H1 (cell line): ENCODE measurements at regions not wholly inside any gene's neighbourhood (a gene's known extent, or its start where the extent isn't known, plus 50 kb on each side); places are given as distances from the start of the nearest gene placed in this dataset.
"Not testable (repeated sequence)": the region's sequence is repeated elsewhere in the genome, so short reads cannot be mapped to it uniquely, and the experiment has no call there.

ENCODE experiments used
- CTCF ChIA-PET: fragments of 300-600 bp; sonication (Branson Sonifier 250); formaldehyde crosslinking; loops from one replicate; lab custom pipeline; 2021; ENCODE audit not compliant: partially characterized antibody; lab: Charles Lee
- POLR2A ChIA-PET: fragments of 300-600 bp; sonication (Branson Sonifier 250); formaldehyde crosslinking; loops from one replicate; lab custom pipeline; 2021; ENCODE audit warnings: inconsistent platforms; ENCODE audit not compliant: partially characterized antibody; lab: Charles Lee
- DNase-seq, 2 experiments: peaks; one replicate each; pipeline versions ENCODE4 v3.0.0 to v3.0.0-alpha.2; 2010 to 2022; ENCODE audit warnings: low spot score in 2 of 2, low read depth in 1 of 2, mixed read lengths in 1 of 2
- FAIRE-seq: peaks from 2 replicates; lab custom pipeline; 2011; peaks lifted over from hg19 to GRCh38; lab: Jason Lieb, UNC
- H2AFZ ChIP-seq: 2 replicates; pipeline ENCODE4 v1.8.1; 2012; ENCODE audit warnings: low read length, inconsistent platforms
- H2AK5ac ChIP-seq: 2 replicates; pipeline ENCODE4 v1.6.1; 2013; ENCODE audit warnings: low read depth, low read length
- H2BK120ac ChIP-seq: replicated peaks from 2 replicates; pipeline ENCODE3; 2013; ENCODE audit warnings: low read depth, low read length, inconsistent platforms
- H2BK12ac ChIP-seq: 2 replicates; pipeline ENCODE4 v1.6.1; 2013; ENCODE audit warnings: low read depth, low read length
- H2BK15ac ChIP-seq: 2 replicates; pipeline ENCODE4 v1.6.1; 2013; ENCODE audit warnings: low read length
- H2BK20ac ChIP-seq: 2 replicates; pipeline ENCODE4 v1.6.1; 2013; ENCODE audit warnings: low read length
- H2BK5ac ChIP-seq: 2 replicates; pipeline ENCODE4 v1.6.1; 2013; ENCODE audit warnings: low read depth, low read length
- H3K14ac ChIP-seq: 2 replicates; pipeline ENCODE4 v1.6.1; 2013; ENCODE audit warnings: inconsistent platforms; ENCODE audit not compliant: insufficient read length
- H3K18ac ChIP-seq: 2 replicates; pipeline ENCODE4 v1.6.1; 2013; ENCODE audit warnings: low read length; ENCODE audit errors: extremely low read depth
- H3K23ac ChIP-seq: 2 replicates; pipeline ENCODE4 v1.6.1; 2013; ENCODE audit warnings: inconsistent platforms; ENCODE audit not compliant: insufficient read length
- H3K23me2 ChIP-seq: 2 replicates; pipeline ENCODE4 v1.6.1; 2013; ENCODE audit warnings: low read depth, low read length
- H3K27ac ChIP-seq: 2 replicates; pipeline ENCODE4 v1.6.1; 2011; ENCODE audit warnings: low read depth, low read length, inconsistent platforms
- H3K27me3 ChIP-seq, 4 experiments: replicated peaks in 1 of 4; 1 replicate in 1 of 4; 2 replicates in 3 of 4; pipeline versions ENCODE4 v1.6.1 to v1.8.1; 2011 to 2013; ENCODE audit warnings: low read length in 3 of 4, mild to moderate bottlenecking in 3 of 4, inconsistent platforms in 2 of 4, mixed read lengths in 2 of 4, moderate library complexity in 1 of 4; ENCODE audit not compliant: control insufficient read depth in 3 of 4, insufficient read depth in 3 of 4; ENCODE audit errors: extremely low read depth in 1 of 4
- H3K36me3 ChIP-seq, 4 experiments: 2 replicates each; pipeline versions ENCODE4 v1.6.1 to v1.8.1; 2011 to 2013; ENCODE audit warnings: mild to moderate bottlenecking in 4 of 4, low read length in 3 of 4, moderate library complexity in 2 of 4, control low read depth in 1 of 4, inconsistent platforms in 1 of 4; ENCODE audit not compliant: insufficient read depth in 4 of 4, control insufficient read depth in 2 of 4
- H3K4ac ChIP-seq: replicated peaks from 2 replicates; pipeline ENCODE3; 2013; ENCODE audit warnings: low read length, low read depth, mixed read lengths, inconsistent platforms; ENCODE audit not compliant: insufficient read length
- H3K4me1 ChIP-seq, 4 experiments: replicated peaks in 1 of 4; 1 replicate in 1 of 4; 2 replicates in 3 of 4; pipeline versions ENCODE4 v1.6.1 to v1.8.1; 2011 to 2013; ENCODE audit warnings: low read length in 3 of 4, inconsistent platforms in 2 of 4, mixed read lengths in 1 of 4; ENCODE audit not compliant: insufficient read depth in 4 of 4, control insufficient read depth in 3 of 4
- H3K4me2 ChIP-seq, 2 experiments: 2 replicates each; pipeline versions ENCODE4 v1.6.1 to v1.8.1; 2011 to 2013; ENCODE audit warnings: low read depth in 2 of 2, low read length in 2 of 2, control low read depth in 1 of 2, inconsistent platforms in 1 of 2, mild to moderate bottlenecking in 1 of 2; ENCODE audit not compliant: insufficient read depth in 1 of 2
- H3K4me3 ChIP-seq, 4 experiments: fragments of 200-600, 300-600 bp in 1 of 4; sonication (generic), shearing (Covaris generic), sonication (Bioruptor Twin) in 1 of 4; 2 replicates each; pipeline versions ENCODE4 v1.5.1 to v1.8.1; 2011 to 2016; ENCODE audit warnings: low read length in 4 of 4, low read depth in 3 of 4, control low read depth in 2 of 4, inconsistent platforms in 2 of 4, mild to moderate bottlenecking in 2 of 4, mixed read lengths in 1 of 4, moderate library complexity in 1 of 4; ENCODE audit not compliant: insufficient read depth in 2 of 4; ENCODE audit errors: extremely low read depth in 1 of 4
- H3K56ac ChIP-seq: replicated peaks from 2 replicates; pipeline ENCODE3; 2013; ENCODE audit warnings: low read depth, mild to moderate bottlenecking, mixed read lengths, low read length, inconsistent platforms; ENCODE audit not compliant: insufficient read length
- H3K79me1 ChIP-seq: 2 replicates; pipeline ENCODE4 v1.6.1; 2013; ENCODE audit warnings: low read depth, low read length, control low read depth
- H3K79me2 ChIP-seq, 2 experiments: 2 replicates each; pipeline versions ENCODE4 v1.6.1 to v1.8.1; 2012 to 2013; ENCODE audit warnings: low read length in 2 of 2, mild to moderate bottlenecking in 2 of 2, inconsistent platforms in 1 of 2; ENCODE audit not compliant: insufficient read depth in 2 of 2, control insufficient read depth in 1 of 2
- H3K9ac ChIP-seq, 4 experiments: replicated peaks in 1 of 4; 1 replicate in 1 of 4; 2 replicates in 3 of 4; pipeline versions ENCODE4 v1.6.1 to v1.8.1; 2011 to 2013; ENCODE audit warnings: low read depth in 3 of 4, low read length in 3 of 4, control low read depth in 2 of 4, mild to moderate bottlenecking in 2 of 4, moderate library complexity in 2 of 4, inconsistent platforms in 1 of 4; ENCODE audit errors: extremely low read depth in 1 of 4
- H3K9me3 ChIP-seq, 2 experiments: 2 replicates each; pipeline versions ENCODE4 v1.6.1 to v1.8.1; 2012 to 2013; ENCODE audit warnings: mild to moderate bottlenecking in 2 of 2, moderate library complexity in 2 of 2, control low read depth in 1 of 2, inconsistent platforms in 1 of 2, low read depth in 1 of 2, low read length in 1 of 2, mixed read lengths in 1 of 2; ENCODE audit not compliant: insufficient read depth in 2 of 2
- H4K20me1 ChIP-seq, 2 experiments: replicated peaks in 1 of 2; 2 replicates each; pipeline versions ENCODE3 to v1.8.1; 2011 to 2013; ENCODE audit warnings: inconsistent platforms in 2 of 2, low read length in 2 of 2, mild to moderate bottlenecking in 1 of 2; ENCODE audit not compliant: insufficient read depth in 2 of 2, control insufficient read depth in 1 of 2
- H4K5ac ChIP-seq: 2 replicates; pipeline ENCODE4 v1.6.1; 2013; ENCODE audit warnings: low read length, low read depth, mixed read lengths, inconsistent platforms; ENCODE audit not compliant: insufficient read length
- H4K8ac ChIP-seq: 2 replicates; pipeline ENCODE4 v1.8.0; 2013; ENCODE audit warnings: mild to moderate bottlenecking, moderate library complexity, low read length, inconsistent platforms; ENCODE audit not compliant: insufficient read depth; ENCODE audit errors: extremely low read depth
- H4K91ac ChIP-seq: replicated peaks from 2 replicates; pipeline ENCODE3; 2013; ENCODE audit warnings: low read length, mixed read lengths, inconsistent platforms; ENCODE audit not compliant: insufficient read length
- RAD21 ChIP-seq, 2 experiments: IDR thresholded peaks in 1 of 2; conservative IDR thresholded peaks in 1 of 2; 2 replicates each; pipeline ENCODE4 v1.6.1; 2011; ENCODE audit warnings: low read depth in 2 of 2, low read length in 2 of 2, improper control_type of control experiment in 1 of 2, inconsistent platforms in 1 of 2, mild to moderate bottlenecking in 1 of 2, moderate library complexity in 1 of 2
- TAF1 ChIP-seq: IDR thresholded peaks from 2 replicates; pipeline ENCODE4 v1.6.1; 2011; ENCODE audit warnings: mild to moderate bottlenecking, low read depth, low read length
- whole genome bisulfite sequencing, 2 experiments: shearing (Covaris generic) in 1 of 2; methylation state at CpG; one replicate each; pipeline versions ENCODE4 v1.1.6 to v1.1.7; 2013 to 2015; ENCODE audit warnings: low lambda C conversion rate in 2 of 2, mixed read lengths in 2 of 2, inconsistent platforms in 1 of 2, low coverage in 1 of 2, missing lambda C conversion rate in 1 of 2; ENCODE audit not compliant: insufficient replicate concordance in 2 of 2, insufficient coverage in 1 of 2, insufficient read length in 1 of 2; ENCODE audit errors: extremely low coverage in 1 of 2, missing lambda C conversion rate in 1 of 2; 5-methylcytosine and 5-hydroxymethylcytosine counted together
- TF ChIP-seq, protein P1 (sequence below), 3 experiments: IDR thresholded peaks; 1 replicate in 2 of 3; 2 replicates in 1 of 3; pipeline versions ENCODE4 v1.5.1 to v1.6.1; 2011; ENCODE audit warnings: low read length in 3 of 3, mild to moderate bottlenecking in 3 of 3, inconsistent platforms in 2 of 3, low read depth in 1 of 3, moderate library complexity in 1 of 3; ENCODE audit not compliant: insufficient read depth in 1 of 3; ENCODE audit errors: control extremely low read depth in 1 of 3

DNA sequence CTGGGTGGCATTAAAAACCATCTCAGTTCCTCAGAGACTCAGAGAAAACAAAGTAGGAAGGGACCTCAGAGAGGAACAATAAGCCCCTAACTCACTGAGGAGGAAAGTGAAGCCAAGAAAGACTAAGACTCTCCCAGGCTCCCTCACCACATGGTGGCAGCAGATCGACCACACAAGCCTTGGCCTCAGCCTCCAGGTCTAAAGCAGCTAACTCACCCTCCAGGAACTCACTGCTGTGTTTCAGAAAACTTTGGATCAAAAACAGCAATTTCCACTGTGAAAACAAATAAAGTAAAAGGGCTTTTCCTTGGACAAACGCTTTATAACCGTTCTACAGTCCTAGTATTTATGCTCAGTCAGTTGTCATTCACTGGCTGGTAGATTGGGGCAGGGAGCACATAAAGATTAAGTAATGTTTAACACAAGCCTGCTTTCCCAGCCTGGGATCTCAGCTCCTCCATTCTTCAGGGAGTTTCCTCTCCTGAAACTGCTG is 137.4 kb downstream of the PPIAL4G start:
- not testable (repeated sequence) for H3K36me3 ChIP-seq, H4K5ac ChIP-seq, H4K8ac ChIP-seq, H3K9ac ChIP-seq, H3K23me2 ChIP-seq, H3K9me3 ChIP-seq, H2BK5ac ChIP-seq, H2BK120ac ChIP-seq, H3K79me2 ChIP-seq, H3K56ac ChIP-seq, H3K18ac ChIP-seq, H3K27me3 ChIP-seq, H4K20me1 ChIP-seq, H4K91ac ChIP-seq, H2BK12ac ChIP-seq, H3K23ac ChIP-seq, H2AK5ac ChIP-seq, H3K4me2 ChIP-seq, H3K4ac ChIP-seq, H3K79me1 ChIP-seq, DNase-seq, H3K4me1 ChIP-seq, H2BK20ac ChIP-seq, H3K4me3 ChIP-seq, H3K27ac ChIP-seq, H3K14ac ChIP-seq
- FAIRE-seq, result peak; percentile 32
- Histone ChIP-seq H2BK15ac (0 out of 2 replicates have a peak overlapping the region, but pooled peaks have one; percentile 49), H2AFZ (peak overlapping the region; percentile 94; the same call in 1 of the 2 replicates)
- 1% methylated on average over 3 of the region's 3 CpGs; no CpG with 5 or more reads in 1 of the 2 experiments for WGBS, 2 experiments
- TF ChIP-seq, protein P1, sequence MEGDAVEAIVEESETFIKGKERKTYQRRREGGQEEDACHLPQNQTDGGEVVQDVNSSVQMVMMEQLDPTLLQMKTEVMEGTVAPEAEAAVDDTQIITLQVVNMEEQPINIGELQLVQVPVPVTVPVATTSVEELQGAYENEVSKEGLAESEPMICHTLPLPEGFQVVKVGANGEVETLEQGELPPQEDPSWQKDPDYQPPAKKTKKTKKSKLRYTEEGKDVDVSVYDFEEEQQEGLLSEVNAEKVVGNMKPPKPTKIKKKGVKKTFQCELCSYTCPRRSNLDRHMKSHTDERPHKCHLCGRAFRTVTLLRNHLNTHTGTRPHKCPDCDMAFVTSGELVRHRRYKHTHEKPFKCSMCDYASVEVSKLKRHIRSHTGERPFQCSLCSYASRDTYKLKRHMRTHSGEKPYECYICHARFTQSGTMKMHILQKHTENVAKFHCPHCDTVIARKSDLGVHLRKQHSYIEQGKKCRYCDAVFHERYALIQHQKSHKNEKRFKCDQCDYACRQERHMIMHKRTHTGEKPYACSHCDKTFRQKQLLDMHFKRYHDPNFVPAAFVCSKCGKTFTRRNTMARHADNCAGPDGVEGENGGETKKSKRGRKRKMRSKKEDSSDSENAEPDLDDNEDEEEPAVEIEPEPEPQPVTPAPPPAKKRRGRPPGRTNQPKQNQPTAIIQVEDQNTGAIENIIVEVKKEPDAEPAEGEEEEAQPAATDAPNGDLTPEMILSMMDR (IDR thresholded peaks at IDR 0.05; ENCODE audit: control extremely low read depth in 1 of 3, insufficient read depth in 1 of 3, low read depth in 1 of 3, low read length in 3 of 3), result peak; percentile 23 to 74 (median 46)
- TF ChIP-seq RAD21 (IDR thresholded peaks at IDR 0.05 in 1 of 2, conservative IDR thresholded peaks at IDR 0.05 in 1 of 2; ENCODE audit: low read depth in 2 of 2, low read length in 2 of 2) (peak; percentile 44 to 56), TAF1 (0 out of 2 replicates have a peak, but pooled peaks have one; percentile 20)
- POLR2A ChIA-PET, result interaction anchor here (1.2 to 2.5 kb wide), 4 partner anchors 9 to 82 kb away, joined by 3 to 14 read pairs (median 9); no protein-coding TSS in a partner anchor
- CTCF ChIA-PET, result interaction anchor here (1.0 to 3.6 kb wide), 9 partner anchors 9 to 30 kb away, joined by 3 to 11 read pairs (median 4); no protein-coding TSS in a partner anchor
